ENCODE measurements at regions not wholly inside any gene's neighbourhood (a gene's known extent, or its start where the extent isn't known, plus 50 kb on each side); places are given as distances from the start of the nearest gene placed in this dataset.

DNA sequence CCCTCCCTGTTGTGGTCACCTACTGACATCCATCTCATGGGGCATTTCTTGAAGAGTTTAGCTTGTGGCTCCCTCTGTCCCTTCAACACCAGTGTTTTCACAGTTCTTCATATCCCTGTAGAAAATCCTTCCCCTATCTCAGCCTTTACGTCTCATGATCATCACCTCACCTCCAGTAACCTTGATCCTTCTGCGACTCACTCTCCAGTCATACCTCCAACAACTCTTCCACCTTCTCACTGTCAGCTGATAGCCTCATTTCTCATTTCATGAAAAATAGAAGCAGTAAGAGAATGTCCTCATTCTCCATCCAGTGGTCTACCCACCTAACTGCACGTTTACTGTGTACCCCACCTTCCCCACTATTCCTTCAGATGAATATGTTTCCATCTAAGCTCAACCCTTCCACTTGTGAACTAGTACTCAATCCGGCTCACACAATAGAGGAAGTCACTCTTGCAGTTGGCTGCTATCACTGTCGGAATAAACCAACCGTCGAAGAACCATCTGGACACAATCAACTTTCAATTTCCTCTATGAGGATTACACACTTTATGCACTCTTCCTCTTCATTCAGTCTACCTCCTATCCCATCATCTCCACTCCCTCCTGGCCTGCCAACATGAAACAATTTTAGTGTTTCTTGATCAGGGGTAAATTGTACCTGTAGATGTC, 256.0 kb downstream of the AHR start:
- Histone ChIP-seq H2AFZ (ENCODE audit: low read depth, low read length) (no peak overlapping the region), H3K4me3 (ENCODE audit: low read length) (no peak overlapping the region), H3K27ac (ENCODE audit: low read length) (no peak overlapping the region), H3K4me2 (ENCODE audit: low read length) (no peak overlapping the region), H3K79me2 (replicated peaks; ENCODE audit: insufficient read depth, low read length) (no peaks in the 10 kb centered on the region), H3K27me3 (ENCODE audit: insufficient read depth, low read depth, low read length) (no peaks in the 10 kb centered on the region), H3K9ac (ENCODE audit: low read length) (no peak overlapping the region), H3K9me3 (ENCODE audit: low read length) (no peaks in the 10 kb centered on the region), H3K36me3 (ENCODE audit: insufficient read depth, low read length) (no peaks in the 10 kb centered on the region), H4K20me1 (ENCODE audit: insufficient read depth) (no peaks in the 10 kb centered on the region), H3K9me2 (ENCODE audit: insufficient read depth, low read length) (no peaks in the 10 kb centered on the region), H3F3A (ENCODE audit: insufficient read depth, low read length, poor library complexity, severe bottlenecking) (no peaks in the 10 kb centered on the region)
- TF ChIP-seq EZH2 (IDR thresholded peaks at IDR 0.05; ENCODE audit: borderline replicate concordance, insufficient read depth, low read length, poor library complexity, severe bottlenecking) (no peak), RAD21 (conservative IDR thresholded peaks at IDR 0.05) (no peak), POLR2AphosphoS5 (IDR thresholded peaks at IDR 0.05) (no peak), TAF1 (IDR thresholded peaks at IDR 0.05; ENCODE audit: low read depth) (no peak), SMC3 (conservative IDR thresholded peaks at IDR 0.05; ENCODE audit: poor library complexity) (no peak)
- TF ChIP-seq, protein P1, sequence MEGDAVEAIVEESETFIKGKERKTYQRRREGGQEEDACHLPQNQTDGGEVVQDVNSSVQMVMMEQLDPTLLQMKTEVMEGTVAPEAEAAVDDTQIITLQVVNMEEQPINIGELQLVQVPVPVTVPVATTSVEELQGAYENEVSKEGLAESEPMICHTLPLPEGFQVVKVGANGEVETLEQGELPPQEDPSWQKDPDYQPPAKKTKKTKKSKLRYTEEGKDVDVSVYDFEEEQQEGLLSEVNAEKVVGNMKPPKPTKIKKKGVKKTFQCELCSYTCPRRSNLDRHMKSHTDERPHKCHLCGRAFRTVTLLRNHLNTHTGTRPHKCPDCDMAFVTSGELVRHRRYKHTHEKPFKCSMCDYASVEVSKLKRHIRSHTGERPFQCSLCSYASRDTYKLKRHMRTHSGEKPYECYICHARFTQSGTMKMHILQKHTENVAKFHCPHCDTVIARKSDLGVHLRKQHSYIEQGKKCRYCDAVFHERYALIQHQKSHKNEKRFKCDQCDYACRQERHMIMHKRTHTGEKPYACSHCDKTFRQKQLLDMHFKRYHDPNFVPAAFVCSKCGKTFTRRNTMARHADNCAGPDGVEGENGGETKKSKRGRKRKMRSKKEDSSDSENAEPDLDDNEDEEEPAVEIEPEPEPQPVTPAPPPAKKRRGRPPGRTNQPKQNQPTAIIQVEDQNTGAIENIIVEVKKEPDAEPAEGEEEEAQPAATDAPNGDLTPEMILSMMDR (IDR thresholded peaks at IDR 0.05; ENCODE audit: poor library complexity, severe bottlenecking) = no peak
- TF ChIP-seq, protein P2, sequence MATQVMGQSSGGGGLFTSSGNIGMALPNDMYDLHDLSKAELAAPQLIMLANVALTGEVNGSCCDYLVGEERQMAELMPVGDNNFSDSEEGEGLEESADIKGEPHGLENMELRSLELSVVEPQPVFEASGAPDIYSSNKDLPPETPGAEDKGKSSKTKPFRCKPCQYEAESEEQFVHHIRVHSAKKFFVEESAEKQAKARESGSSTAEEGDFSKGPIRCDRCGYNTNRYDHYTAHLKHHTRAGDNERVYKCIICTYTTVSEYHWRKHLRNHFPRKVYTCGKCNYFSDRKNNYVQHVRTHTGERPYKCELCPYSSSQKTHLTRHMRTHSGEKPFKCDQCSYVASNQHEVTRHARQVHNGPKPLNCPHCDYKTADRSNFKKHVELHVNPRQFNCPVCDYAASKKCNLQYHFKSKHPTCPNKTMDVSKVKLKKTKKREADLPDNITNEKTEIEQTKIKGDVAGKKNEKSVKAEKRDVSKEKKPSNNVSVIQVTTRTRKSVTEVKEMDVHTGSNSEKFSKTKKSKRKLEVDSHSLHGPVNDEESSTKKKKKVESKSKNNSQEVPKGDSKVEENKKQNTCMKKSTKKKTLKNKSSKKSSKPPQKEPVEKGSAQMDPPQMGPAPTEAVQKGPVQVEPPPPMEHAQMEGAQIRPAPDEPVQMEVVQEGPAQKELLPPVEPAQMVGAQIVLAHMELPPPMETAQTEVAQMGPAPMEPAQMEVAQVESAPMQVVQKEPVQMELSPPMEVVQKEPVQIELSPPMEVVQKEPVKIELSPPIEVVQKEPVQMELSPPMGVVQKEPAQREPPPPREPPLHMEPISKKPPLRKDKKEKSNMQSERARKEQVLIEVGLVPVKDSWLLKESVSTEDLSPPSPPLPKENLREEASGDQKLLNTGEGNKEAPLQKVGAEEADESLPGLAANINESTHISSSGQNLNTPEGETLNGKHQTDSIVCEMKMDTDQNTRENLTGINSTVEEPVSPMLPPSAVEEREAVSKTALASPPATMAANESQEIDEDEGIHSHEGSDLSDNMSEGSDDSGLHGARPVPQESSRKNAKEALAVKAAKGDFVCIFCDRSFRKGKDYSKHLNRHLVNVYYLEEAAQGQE (IDR thresholded peaks at IDR 0.05; ENCODE audit: borderline replicate concordance) = no peak

DNA sequence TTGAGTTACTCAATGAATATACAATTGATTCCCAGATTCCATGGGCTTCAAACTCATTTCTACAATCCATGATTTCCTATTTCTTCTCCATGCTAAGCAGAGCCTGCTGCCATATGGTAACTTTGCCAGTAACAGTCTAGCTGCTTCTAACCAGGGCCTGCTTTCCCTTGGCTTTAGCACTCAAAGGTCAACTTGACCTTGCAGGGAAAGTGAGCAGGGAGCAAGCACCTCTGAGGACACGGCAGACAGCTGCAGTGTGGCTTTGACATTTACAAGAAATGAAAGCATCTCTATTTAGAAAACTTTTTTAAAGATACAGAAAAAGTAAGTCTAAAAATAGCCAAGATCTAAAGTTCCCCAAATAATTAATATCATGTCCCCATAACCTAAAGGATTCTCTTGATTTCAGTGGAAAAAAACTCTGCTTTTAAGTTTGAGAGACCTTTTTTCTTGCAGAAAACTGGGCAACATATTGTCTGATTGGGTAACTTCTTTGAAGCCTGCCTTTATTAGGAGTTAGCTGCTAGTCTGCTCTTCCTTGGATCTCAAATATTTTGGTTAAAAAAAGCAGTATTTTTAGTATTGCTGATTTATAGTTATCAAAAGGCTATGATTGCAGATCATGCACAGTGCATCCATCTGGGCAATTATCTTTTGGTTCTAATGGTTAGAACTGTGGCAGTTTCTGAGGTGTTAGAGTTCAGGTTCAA, 257.9 kb downstream of the AHR start:
- Histone ChIP-seq H4K20me1 (ENCODE audit: insufficient read depth) (no peaks in the 10 kb centered on the region), H3K4me2 (ENCODE audit: low read length) (no peak overlapping the region), H3F3A (ENCODE audit: insufficient read depth, low read length, poor library complexity, severe bottlenecking) (no peaks in the 10 kb centered on the region), H3K4me3 (ENCODE audit: low read length) (no peak overlapping the region), H3K27ac (ENCODE audit: low read length) (no peak overlapping the region), H3K9ac (ENCODE audit: low read length) (no peak overlapping the region), H2AFZ (ENCODE audit: low read depth, low read length) (no peak overlapping the region), H3K79me2 (replicated peaks; ENCODE audit: insufficient read depth, low read length) (no peaks in the 10 kb centered on the region), H3K36me3 (ENCODE audit: insufficient read depth, low read length) (no peaks in the 10 kb centered on the region), H3K27me3 (ENCODE audit: insufficient read depth, low read depth, low read length) (no peaks in the 10 kb centered on the region), H3K9me3 (ENCODE audit: low read length) (no peaks in the 10 kb centered on the region), H3K9me2 (ENCODE audit: insufficient read depth, low read length) (no peaks in the 10 kb centered on the region)
- TF ChIP-seq SMC3 (conservative IDR thresholded peaks at IDR 0.05; ENCODE audit: poor library complexity) (no peak), TAF1 (IDR thresholded peaks at IDR 0.05; ENCODE audit: low read depth) (no peak), EZH2 (IDR thresholded peaks at IDR 0.05; ENCODE audit: borderline replicate concordance, insufficient read depth, low read length, poor library complexity, severe bottlenecking) (no peak), MXI1 (conservative IDR thresholded peaks at IDR 0.05; ENCODE audit: poor library complexity, severe bottlenecking) (no peak), EP300 (conservative IDR thresholded peaks at IDR 0.05; ENCODE audit: poor library complexity, severe bottlenecking) (no peak), POLR2AphosphoS5 (IDR thresholded peaks at IDR 0.05) (no peak), RAD21 (conservative IDR thresholded peaks at IDR 0.05) (no peak)
- TF ChIP-seq, protein P1 (IDR thresholded peaks at IDR 0.05; ENCODE audit: poor library complexity, severe bottlenecking) = no peak
- TF ChIP-seq, protein P2 (IDR thresholded peaks at IDR 0.05; ENCODE audit: borderline replicate concordance) = no peak
